Ascending aorta (tissue), 2 donors: ENCODE measurements at regions not wholly inside any gene's neighbourhood (a gene's known extent, or its start where the extent isn't known, plus 50 kb on each side); places are given as distances from the start of the nearest gene placed in this dataset.

Experiments used
- DNase-seq, 2 donors: peaks; one replicate each; pipeline ENCODE4 v3.0.0-alpha.2; 2019; ENCODE audit warnings: low spot score in 2 of 2
- H3K27ac ChIP-seq, 2 donors: fragments of 200-600 bp; sonication (generic); one replicate each; pipeline ENCODE4 v1.5.1; 2016 to 2017; ENCODE audit warnings: mild to moderate bottlenecking in 1 of 2
- H3K27me3 ChIP-seq: fragments of 200-600 bp; sonication (generic); one replicate; pipeline ENCODE4 v1.5.1; 2017
- H3K36me3 ChIP-seq, 2 donors: fragments of 200-600 bp; sonication (generic); one replicate each; pipeline ENCODE4 v1.5.1; 2016
- H3K4me1 ChIP-seq, 2 donors: fragments of 200-600 bp; sonication (generic); one replicate each; pipeline ENCODE4 v1.5.1; 2016 to 2017; ENCODE audit warnings: mild to moderate bottlenecking in 1 of 2
- H3K4me3 ChIP-seq, 2 donors: fragments of 200-600 bp; sonication (generic); one replicate each; pipeline ENCODE4 v1.5.1; 2016 to 2017; ENCODE audit warnings: mild to moderate bottlenecking in 1 of 2
- H3K9me3 ChIP-seq, 2 donors: fragments of 200-600 bp; sonication (generic); one replicate each; pipeline ENCODE4 v1.5.1; 2016
- intact Hi-C: fragments of 100-400 bp; cut with DNase I; formaldehyde crosslinking; loops from one replicate; pipeline ENCODE4 v1.15.1; 2023
- TF ChIP-seq, protein P1 (sequence below), 3 experiments: fragments of 200-600 bp in 2 of 3; fragments of 450-650 bp in 1 of 3; sonication (generic) in 2 of 3; IDR thresholded peaks; one replicate each; pipeline ENCODE4 v1.5.1; 2016 to 2019; ENCODE audit warnings: antibody characterized with exemption in 3 of 3, mild to moderate bottlenecking in 1 of 3, moderate library complexity in 1 of 3

DNA sequence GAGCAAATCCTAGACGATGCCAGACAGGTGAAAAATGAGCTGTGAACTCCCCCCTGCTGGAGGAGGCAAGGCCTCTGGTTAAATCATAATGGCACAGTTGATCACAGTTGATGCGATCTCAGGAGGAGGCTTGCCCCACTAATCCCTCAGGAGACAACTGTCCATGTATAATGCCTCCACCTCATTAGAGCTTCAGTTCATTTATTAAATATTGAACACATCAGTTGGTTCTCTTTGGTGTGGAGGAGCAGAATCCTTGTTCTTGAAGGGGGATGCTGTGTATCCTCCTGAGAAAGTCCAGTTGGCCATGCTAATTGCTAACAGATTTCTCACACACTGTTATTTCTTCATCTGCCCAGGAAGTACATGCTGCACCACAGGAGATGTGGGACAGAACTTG lies 290.5 kb downstream of the IGSF11 start:
- Histone ChIP-seq H3K27me3 (no peaks in the 10 kb centered on the region), H3K27ac (no peak overlapping the region), H3K36me3 (no peaks in the 10 kb centered on the region), H3K4me3 (no peak overlapping the region), H3K9me3 (no peaks in the 10 kb centered on the region), H3K4me1 (no peaks in the 10 kb centered on the region)
- intact Hi-C loops: no loop called here
- TF ChIP-seq, protein P1, sequence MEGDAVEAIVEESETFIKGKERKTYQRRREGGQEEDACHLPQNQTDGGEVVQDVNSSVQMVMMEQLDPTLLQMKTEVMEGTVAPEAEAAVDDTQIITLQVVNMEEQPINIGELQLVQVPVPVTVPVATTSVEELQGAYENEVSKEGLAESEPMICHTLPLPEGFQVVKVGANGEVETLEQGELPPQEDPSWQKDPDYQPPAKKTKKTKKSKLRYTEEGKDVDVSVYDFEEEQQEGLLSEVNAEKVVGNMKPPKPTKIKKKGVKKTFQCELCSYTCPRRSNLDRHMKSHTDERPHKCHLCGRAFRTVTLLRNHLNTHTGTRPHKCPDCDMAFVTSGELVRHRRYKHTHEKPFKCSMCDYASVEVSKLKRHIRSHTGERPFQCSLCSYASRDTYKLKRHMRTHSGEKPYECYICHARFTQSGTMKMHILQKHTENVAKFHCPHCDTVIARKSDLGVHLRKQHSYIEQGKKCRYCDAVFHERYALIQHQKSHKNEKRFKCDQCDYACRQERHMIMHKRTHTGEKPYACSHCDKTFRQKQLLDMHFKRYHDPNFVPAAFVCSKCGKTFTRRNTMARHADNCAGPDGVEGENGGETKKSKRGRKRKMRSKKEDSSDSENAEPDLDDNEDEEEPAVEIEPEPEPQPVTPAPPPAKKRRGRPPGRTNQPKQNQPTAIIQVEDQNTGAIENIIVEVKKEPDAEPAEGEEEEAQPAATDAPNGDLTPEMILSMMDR (IDR thresholded peaks at IDR 0.05): no peak
- DNase-seq: no peak

GRCh38 chr3:118754406-118755252 lies 280.0 kb downstream of the IGSF11 start:
- no peaks in the 10 kb centered on the region for H3K4me1 ChIP-seq
- no peak overlapping the region for H3K27ac ChIP-seq
- TF ChIP-seq, protein P1 (IDR thresholded peaks at IDR 0.05): no peak
- H3K27me3 ChIP-seq: no peaks in the 10 kb centered on the region
- H3K4me3 ChIP-seq: no peak overlapping the region
- intact Hi-C loops: no loop called here
- H3K36me3 ChIP-seq: no peaks in the 10 kb centered on the region
- H3K9me3 ChIP-seq: no peaks in the 10 kb centered on the region
- DNase-seq: no peak

- no peaks in the 10 kb centered on the region for H3K4me1 ChIP-seq
- intact Hi-C loops: no loop called here
- H3K36me3 ChIP-seq: no peaks in the 10 kb centered on the region
Observed at GRCh38 chr3:118755253-118755801, 279.3 kb downstream of the IGSF11 start.

GRCh38 chr3:118760585-118761290 lies 273.9 kb downstream of the IGSF11 start:
- H3K4me1 ChIP-seq: no peaks in the 10 kb centered on the region
- DNase-seq: no peak
- intact Hi-C loops: no loop called here
- no peak overlapping the region for H3K27ac ChIP-seq
- H3K4me3 ChIP-seq: no peak overlapping the region
- H3K27me3 ChIP-seq: no peaks in the 10 kb centered on the region
- TF ChIP-seq, protein P1 (IDR thresholded peaks at IDR 0.05): no peak
- H3K9me3 ChIP-seq: no peaks in the 10 kb centered on the region
- H3K36me3 ChIP-seq: no peaks in the 10 kb centered on the region

More at GRCh38 chr3:118755253-118755801, 279.3 kb downstream of the IGSF11 start:
- DNase-seq: no peak
- TF ChIP-seq, protein P1 (IDR thresholded peaks at IDR 0.05): no peak
- Histone ChIP-seq H3K27ac (no peak overlapping the region), H3K9me3 (no peaks in the 10 kb centered on the region), H3K4me3 (no peak overlapping the region), H3K27me3 (no peaks in the 10 kb centered on the region)

- TF ChIP-seq, protein P1 (IDR thresholded peaks at IDR 0.05): no peak
- Histone ChIP-seq H3K27ac (no peak overlapping the region), H3K4me3 (no peak overlapping the region), H3K4me1 (no peaks in the 10 kb centered on the region), H3K36me3 (no peaks in the 10 kb centered on the region), H3K27me3 (no peaks in the 10 kb centered on the region), H3K9me3 (no peaks in the 10 kb centered on the region)
- intact Hi-C loops: no loop called here
- DNase-seq: no peak
Observed at GRCh38 chr3:118761291-118761606, 273.4 kb downstream of the IGSF11 start.
